Smooth muscle cell (in vitro differentiated cells): ENCODE measurements at regions not wholly inside any gene's neighbourhood (a gene's known extent, or its start where the extent isn't known, plus 50 kb on each side); places are given as distances from the start of the nearest gene placed in this dataset.

Experiments used
- DNase-seq: peaks from one replicate; lab custom pipeline; 2025; ENCODE audit not compliant: unreplicated experiment; lab: John Stamatoyannopoulos, UW
- H2AFZ ChIP-seq: fragments of 200-600 bp; sonication (generic); 2 replicates; pipeline ENCODE4 v1.6.0; 2016; ENCODE audit warnings: antibody characterized with exemption, low read depth, mild to moderate bottlenecking
- H3F3A ChIP-seq: fragments of 200-600 bp; sonication (generic); 2 replicates; pipeline ENCODE4 v1.6.0; 2017; ENCODE audit warnings: antibody characterized with exemption, low read depth
- H3K27ac ChIP-seq: fragments of 200-600 bp; sonication (generic); 2 replicates; pipeline ENCODE4 v1.5.1; 2016; ENCODE audit warnings: low read depth, mild to moderate bottlenecking
- H3K27me3 ChIP-seq: fragments of 200-600 bp; sonication (generic); 2 replicates; pipeline ENCODE4 v1.6.1; 2016; ENCODE audit warnings: low read depth, mild to moderate bottlenecking
- H3K36me3 ChIP-seq: fragments of 200-600 bp; sonication (generic); 2 replicates; pipeline ENCODE4 v1.5.1; 2016; ENCODE audit warnings: low read depth
- H3K4me1 ChIP-seq: fragments of 200-600 bp; sonication (generic); 2 replicates; pipeline ENCODE4 v1.5.1; 2016; ENCODE audit warnings: low read depth
- H3K4me2 ChIP-seq: fragments of 200-600 bp; sonication (generic); 2 replicates; pipeline ENCODE4 v1.6.0; 2016; ENCODE audit warnings: mild to moderate bottlenecking
- H3K4me3 ChIP-seq: fragments of 200-600 bp; sonication (generic); 2 replicates; pipeline ENCODE4 v1.5.1; 2016; ENCODE audit warnings: mild to moderate bottlenecking
- H3K79me2 ChIP-seq: fragments of 200-600 bp; sonication (generic); 2 replicates; pipeline ENCODE4 v1.6.0; 2016; ENCODE audit warnings: low read depth, mild to moderate bottlenecking
- H3K9ac ChIP-seq: fragments of 200-600 bp; sonication (generic); 2 replicates; pipeline ENCODE4 v1.6.0; 2016; ENCODE audit warnings: low read depth
- H3K9me3 ChIP-seq: fragments of 200-600 bp; sonication (generic); replicated peaks from 2 replicates; pipeline ENCODE4 v1.5.1; 2016; ENCODE audit warnings: low read depth
- H4K20me1 ChIP-seq: fragments of 200-600 bp; sonication (generic); 2 replicates; pipeline ENCODE4 v1.6.0; 2016; ENCODE audit warnings: low read depth
- CTCF ChIP-seq: fragments of 200-600 bp; sonication (generic); IDR thresholded peaks from 2 replicates; pipeline ENCODE4 v1.5.1; 2017; ENCODE audit warnings: borderline replicate concordance, mild to moderate bottlenecking, antibody characterized with exemption; ENCODE audit not compliant: insufficient read depth, poor library complexity, severe bottlenecking
- WGBS: methylation state at CpG from one replicate; pipeline ENCODE4 v1.1.7; 2016; ENCODE audit warnings: low lambda C conversion rate; 5-methylcytosine and 5-hydroxymethylcytosine counted together

DNA sequence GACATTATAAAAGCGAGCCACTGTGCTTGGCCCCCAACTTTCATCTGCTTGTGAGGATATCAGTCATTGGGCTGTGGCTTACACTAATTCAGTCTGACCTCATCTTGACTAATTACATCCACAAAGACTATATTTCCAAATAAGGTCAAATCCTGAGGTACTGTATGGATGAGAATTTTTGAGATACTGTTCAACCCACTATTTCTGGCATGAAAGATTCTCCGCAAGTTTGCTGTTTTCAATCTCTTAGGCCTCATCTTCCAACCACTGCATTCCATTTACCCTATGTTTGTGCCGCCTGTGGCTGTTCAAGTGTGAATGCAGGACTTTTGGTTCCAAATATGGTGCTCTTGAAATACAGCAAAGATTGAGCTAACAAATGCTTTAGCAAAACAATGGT, 400.9 kb upstream of the SGCD start:
- no peaks in the 10 kb centered on the region for H4K20me1 ChIP-seq
- H3K4me3 ChIP-seq = no peak overlapping the region
- no peak overlapping the region for H3K4me2 ChIP-seq
- no peaks in the 10 kb centered on the region for H3K4me1 ChIP-seq
- H3K9ac ChIP-seq = no peak overlapping the region
- H2AFZ ChIP-seq = no peak overlapping the region
- H3K9me3 ChIP-seq = no peaks in the 10 kb centered on the region
- no peak for DNase-seq
- H3K79me2 ChIP-seq = no peaks in the 10 kb centered on the region
- no peaks in the 10 kb centered on the region for H3K27me3 ChIP-seq
- no peak for TF ChIP-seq CTCF
- no peak overlapping the region for H3K27ac ChIP-seq
- no peaks in the 10 kb centered on the region for H3F3A ChIP-seq
- H3K36me3 ChIP-seq = no peaks in the 10 kb centered on the region
- WGBS = 41% methylated on average over 3 of the region's 3 CpGs

- Histone ChIP-seq H3K79me2 (no peaks in the 10 kb centered on the region), H3K27me3 (no peaks in the 10 kb centered on the region), H3K4me3 (no peak overlapping the region), H3F3A (no peaks in the 10 kb centered on the region), H3K4me1 (no peaks in the 10 kb centered on the region), H3K9me3 (no peaks in the 10 kb centered on the region), H3K27ac (no peak overlapping the region), H4K20me1 (no peaks in the 10 kb centered on the region), H3K36me3 (no peaks in the 10 kb centered on the region), H3K9ac (no peak overlapping the region), H3K4me2 (no peak overlapping the region), H2AFZ (no peak overlapping the region)
- WGBS = 88% methylated on average over 2 of the region's 2 CpGs
- no peak for DNase-seq
- TF ChIP-seq CTCF = no peak
Observed at GRCh38 chr5:155926766-155927165, 400.2 kb upstream of the SGCD start.

DNA sequence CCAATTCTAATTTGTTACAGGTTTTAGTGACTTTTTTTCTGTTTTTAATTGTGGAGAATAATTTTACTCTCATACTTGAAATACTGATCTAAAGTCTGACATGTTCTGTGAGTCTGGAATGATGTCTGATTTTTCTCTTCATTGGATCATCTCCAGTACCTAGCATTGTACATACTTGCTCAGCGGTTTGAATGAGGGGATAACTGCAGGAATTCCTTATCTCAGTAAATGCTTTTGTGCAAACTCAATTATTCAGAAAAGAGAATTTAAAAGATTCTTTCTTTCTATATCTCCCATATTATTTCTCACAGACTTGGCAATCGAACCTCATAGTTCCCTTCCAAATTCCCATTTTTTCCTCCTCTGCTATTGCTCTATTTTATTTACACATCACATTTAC, 397.9 kb upstream of the SGCD start:
- Histone ChIP-seq H3K36me3 (no peaks in the 10 kb centered on the region), H3K4me2 (no peak overlapping the region), H3K9ac (no peak overlapping the region), H3K4me1 (no peaks in the 10 kb centered on the region), H3K4me3 (no peak overlapping the region), H3K79me2 (no peaks in the 10 kb centered on the region), H3K9me3 (no peaks in the 10 kb centered on the region), H4K20me1 (no peaks in the 10 kb centered on the region), H3K27ac (no peak overlapping the region), H2AFZ (no peak overlapping the region), H3K27me3 (no peaks in the 10 kb centered on the region), H3F3A (no peaks in the 10 kb centered on the region)
- no peak for DNase-seq
- no peak for TF ChIP-seq CTCF
- WGBS = 83% methylated on average over 2 of the region's 2 CpGs

- no peaks in the 10 kb centered on the region for H3K79me2 ChIP-seq
- no peak overlapping the region for H2AFZ ChIP-seq
- no peak overlapping the region for H3K4me3 ChIP-seq
- no peaks in the 10 kb centered on the region for H3K36me3 ChIP-seq
- no peaks in the 10 kb centered on the region for H3K27me3 ChIP-seq
- no peak for TF ChIP-seq CTCF
- no peaks in the 10 kb centered on the region for H3F3A ChIP-seq
- H3K9me3 ChIP-seq = no peaks in the 10 kb centered on the region
- no peaks in the 10 kb centered on the region for H3K4me1 ChIP-seq
- 81% methylated on average over 1 of the region's 1 CpG for WGBS
- no peaks in the 10 kb centered on the region for H4K20me1 ChIP-seq
- no peak for DNase-seq
- no peak overlapping the region for H3K27ac ChIP-seq
- H3K4me2 ChIP-seq = no peak overlapping the region
- no peak overlapping the region for H3K9ac ChIP-seq
Observed at GRCh38 chr5:155934964-155935363, 392.0 kb upstream of the SGCD start.
